MM.1S (cell line): ENCODE measurements at regions not wholly inside any gene's neighbourhood (a gene's known extent, or its start where the extent isn't known, plus 50 kb on each side); places are given as distances from the start of the nearest gene placed in this dataset.

Experiments
- DNase-seq: peaks from one replicate; pipeline ENCODE4 v3.0.0-alpha.2; 2015
- H2AFZ ChIP-seq: fragments of 300-600 bp; sonication (generic); 2 replicates; pipeline ENCODE4 v1.6.0; 2016; ENCODE audit warnings: antibody characterized with exemption, low read length
- H3F3A ChIP-seq: fragments of 300-600 bp; sonication (generic); 2 replicates; pipeline ENCODE4 v1.6.1; 2016; ENCODE audit warnings: mild to moderate bottlenecking, antibody characterized with exemption, low read length, moderate library complexity, mixed read lengths; ENCODE audit not compliant: insufficient read depth
- H3K27ac ChIP-seq: fragments of 300-600 bp; sonication (generic); 2 replicates; pipeline ENCODE4 v1.5.1; 2016; ENCODE audit warnings: mild to moderate bottlenecking, low read length
- H3K27me3 ChIP-seq: fragments of 300-600 bp; sonication (generic); replicated peaks from 2 replicates; pipeline ENCODE4 v1.6.0; 2016; ENCODE audit warnings: low read length; ENCODE audit not compliant: insufficient read depth
- H3K36me3 ChIP-seq: fragments of 300-600 bp; sonication (generic); replicated peaks from 2 replicates; pipeline ENCODE4 v1.6.1; 2016; ENCODE audit warnings: mild to moderate bottlenecking, low read length, mixed read lengths; ENCODE audit not compliant: insufficient read depth
- H3K4me1 ChIP-seq: fragments of 300-600 bp; sonication (generic); 2 replicates; pipeline ENCODE4 v1.6.1; 2016; ENCODE audit warnings: low read length, mixed read lengths
- H3K4me2 ChIP-seq: fragments of 300-600 bp; sonication (generic); 2 replicates; pipeline ENCODE4 v1.6.0; 2016; ENCODE audit warnings: low read depth, low read length
- H3K4me3 ChIP-seq: fragments of 300-600 bp; sonication (generic); 2 replicates; pipeline ENCODE4 v1.5.1; 2016; ENCODE audit warnings: low read length, mixed read lengths
- H3K79me2 ChIP-seq: fragments of 300-600 bp; sonication (generic); 2 replicates; pipeline ENCODE4 v1.6.1; 2016; ENCODE audit warnings: mixed run types, low read length, mixed read lengths
- H3K9ac ChIP-seq: fragments of 300-600 bp; sonication (generic); 2 replicates; pipeline ENCODE4 v1.6.1; 2016; ENCODE audit warnings: low read length, mixed read lengths
- H3K9me2 ChIP-seq: fragments of 300-600 bp; sonication (generic); replicated peaks from 2 replicates; pipeline ENCODE4 v1.6.1; 2016; ENCODE audit warnings: mild to moderate bottlenecking, low read length, mixed read lengths; ENCODE audit not compliant: insufficient read depth
- H3K9me3 ChIP-seq: fragments of 300-600 bp; sonication (generic); replicated peaks from 2 replicates; pipeline ENCODE4 v1.6.1; 2016; ENCODE audit warnings: mild to moderate bottlenecking, low read length, mixed read lengths; ENCODE audit not compliant: insufficient read depth
- H4K20me1 ChIP-seq: fragments of 300-600 bp; sonication (generic); 2 replicates; pipeline ENCODE4 v1.6.1; 2016; ENCODE audit warnings: mild to moderate bottlenecking, low read length, moderate library complexity, mixed read lengths; ENCODE audit not compliant: insufficient read depth
- CTCF ChIP-seq: fragments of 300-600 bp; sonication (generic); IDR thresholded peaks from 2 replicates; pipeline ENCODE4 v1.5.1; 2016; ENCODE audit warnings: antibody characterized with exemption, low read length, mixed read lengths
- EZH2 ChIP-seq: fragments of 300-600 bp; sonication (generic); optimal IDR thresholded peaks from 2 replicates; pipeline ENCODE3; 2017; ENCODE audit warnings: low read depth, mild to moderate bottlenecking, antibody characterized with exemption, low read length, mixed read lengths
- EZH2phosphoT487 ChIP-seq: fragments of 300-600 bp; sonication (generic); IDR thresholded peaks from 2 replicates; pipeline ENCODE4 v1.6.1; 2018; ENCODE audit warnings: antibody characterized with exemption, low read length

- Histone ChIP-seq H2AFZ (no peak overlapping the region), H3K27ac (no peak overlapping the region), H3K36me3 (no peaks in the 10 kb centered on the region), H3F3A (no peaks in the 10 kb centered on the region), H3K4me3 (no peak overlapping the region), H3K9me3 (no peaks in the 10 kb centered on the region), H3K9ac (no peak overlapping the region), H3K4me1 (no peaks in the 10 kb centered on the region), H4K20me1 (no peaks in the 10 kb centered on the region), H3K79me2 (no peaks in the 10 kb centered on the region), H3K4me2 (no peak overlapping the region), H3K9me2 (no peaks in the 10 kb centered on the region), H3K27me3 (no peaks in the 10 kb centered on the region)
- no peak for DNase-seq
- no peak for TF ChIP-seq EZH2phosphoT487
- no peak for TF ChIP-seq EZH2
Observed at GRCh38 chr13:103196356-103196755, 130.1 kb upstream of the SLC10A2 start.

- no peak overlapping the region for H3K4me2 ChIP-seq
Observed at GRCh38 chr13:103195762-103196161, 129.5 kb upstream of the SLC10A2 start.

GRCh38 chr13:103194871-103195270 is 128.7 kb upstream of the SLC10A2 start:
- no peaks in the 10 kb centered on the region for H3K27me3 ChIP-seq
- H3K79me2 ChIP-seq, result no peaks in the 10 kb centered on the region
- no peak overlapping the region for H2AFZ ChIP-seq
- H3K4me1 ChIP-seq, result no peaks in the 10 kb centered on the region
- H3K9me2 ChIP-seq, result no peaks in the 10 kb centered on the region
- no peaks in the 10 kb centered on the region for H4K20me1 ChIP-seq
- no peak overlapping the region for H3K4me3 ChIP-seq
- DNase-seq, result no peak
- no peak for TF ChIP-seq EZH2
- no peak overlapping the region for H3K27ac ChIP-seq
- no peak overlapping the region for H3K9ac ChIP-seq
- no peak overlapping the region for H3K4me2 ChIP-seq
- H3K36me3 ChIP-seq, result no peaks in the 10 kb centered on the region
- H3F3A ChIP-seq, result no peaks in the 10 kb centered on the region
- H3K9me3 ChIP-seq, result no peaks in the 10 kb centered on the region

More at GRCh38 chr13:103195762-103196161, 129.5 kb upstream of the SLC10A2 start:
- Histone ChIP-seq H4K20me1 (no peaks in the 10 kb centered on the region), H3K9me2 (no peaks in the 10 kb centered on the region), H3K4me1 (no peaks in the 10 kb centered on the region), H3F3A (no peaks in the 10 kb centered on the region), H3K9me3 (no peaks in the 10 kb centered on the region), H3K9ac (no peak overlapping the region), H3K79me2 (no peaks in the 10 kb centered on the region), H3K27ac (no peak overlapping the region), H3K36me3 (no peaks in the 10 kb centered on the region), H2AFZ (no peak overlapping the region), H3K4me3 (no peak overlapping the region), H3K27me3 (no peaks in the 10 kb centered on the region)
- DNase-seq, result no peak
- TF ChIP-seq CTCF (no peak), EZH2 (no peak), EZH2phosphoT487 (no peak)

- TF ChIP-seq CTCF, result no peak
- no peak for TF ChIP-seq EZH2
- no peak for TF ChIP-seq EZH2phosphoT487
- Histone ChIP-seq H3K27ac (no peak overlapping the region), H3K36me3 (no peaks in the 10 kb centered on the region), H3K4me1 (no peaks in the 10 kb centered on the region), H3K9me2 (no peaks in the 10 kb centered on the region), H3K9ac (no peak overlapping the region), H3K4me3 (no peak overlapping the region), H3K79me2 (no peaks in the 10 kb centered on the region), H3K9me3 (no peaks in the 10 kb centered on the region), H2AFZ (no peak overlapping the region), H3K4me2 (no peak overlapping the region), H3F3A (no peaks in the 10 kb centered on the region), H4K20me1 (no peaks in the 10 kb centered on the region), H3K27me3 (no peaks in the 10 kb centered on the region)
- no peak for DNase-seq
Observed at GRCh38 chr13:103192511-103193135, 126.4 kb upstream of the SLC10A2 start.
